IMR-90 (cell line): ENCODE measurements at regions not wholly inside any gene's neighbourhood (a gene's known extent, or its start where the extent isn't known, plus 50 kb on each side); places are given as distances from the start of the nearest gene placed in this dataset.

ENCODE experiments used
- ATAC-seq: fragments of 200-7000 bp; cut with Tn5 transposase; 2 replicates; pipeline ENCODE4 v1.9.1; 2020; ENCODE audit warnings: low read depth, mild to moderate bottlenecking, moderate library complexity
- BruUV-seq: library from RNA; stranded (reverse); fragments of 400-500 nt; replicated peaks from 2 replicates; lab custom pipeline; 2021; lab: Mats Ljungman, UMichigan
- CTCF ChIA-PET: fragments of 300-600 bp; formaldehyde crosslinking; extraction: SDS; loops from one replicate; lab custom pipeline; 2021; ENCODE audit warnings: antibody characterized with exemption; lab: Yijun Ruan, JAX
- POLR2A ChIA-PET: fragments of 300-600 bp; sonication (Branson Sonifier 250); formaldehyde crosslinking; loops from one replicate; lab custom pipeline; 2022; ENCODE audit warnings: antibody characterized with exemption; ENCODE audit not compliant: unreplicated experiment; lab: Charles Lee
- DNase-seq: peaks from one replicate; pipeline ENCODE4 v3.0.0; 2013
- H2AFZ ChIP-seq: replicated peaks from 2 replicates; pipeline ENCODE3; 2013; ENCODE audit warnings: low read length, mild to moderate bottlenecking; ENCODE audit not compliant: poor library complexity
- H2AK5ac ChIP-seq: 2 replicates; pipeline ENCODE4 v1.6.1; 2013; ENCODE audit warnings: low read depth, low read length, inconsistent platforms
- H2AK9ac ChIP-seq: replicated peaks from 2 replicates; pipeline ENCODE3; 2013; ENCODE audit warnings: mild to moderate bottlenecking, low read depth, low read length, moderate library complexity; ENCODE audit not compliant: poor library complexity
- H2BK120ac ChIP-seq: 2 replicates; pipeline ENCODE4 v1.6.1; 2013; ENCODE audit warnings: low read depth, low read length, inconsistent platforms
- H2BK15ac ChIP-seq: 3 replicates; pipeline ENCODE4 v1.6.1; 2013; ENCODE audit warnings: low read depth, low read length, inconsistent platforms
- H2BK20ac ChIP-seq: 2 replicates; pipeline ENCODE4 v1.6.1; 2013; ENCODE audit warnings: low read depth, mild to moderate bottlenecking, inconsistent platforms, low read length, moderate library complexity
- H2BK5ac ChIP-seq: 2 replicates; pipeline ENCODE4 v1.6.1; 2013; ENCODE audit warnings: mild to moderate bottlenecking, low read depth, low read length, inconsistent platforms; ENCODE audit not compliant: poor library complexity, severe bottlenecking
- H3K14ac ChIP-seq: replicated peaks from 2 replicates; pipeline ENCODE4 v1.6.1; 2013; ENCODE audit warnings: low read depth, low read length, inconsistent platforms
- H3K18ac ChIP-seq: 2 replicates; pipeline ENCODE4 v1.6.1; 2013; ENCODE audit warnings: low read depth, low read length, control low read depth
- H3K23ac ChIP-seq: 2 replicates; pipeline ENCODE4 v1.6.1; 2013; ENCODE audit warnings: low read depth, low read length, inconsistent platforms
- H3K27ac ChIP-seq: 2 replicates; pipeline ENCODE4 v1.5.1; 2013; ENCODE audit warnings: mild to moderate bottlenecking, control low read depth, low read length; ENCODE audit not compliant: insufficient read depth
- H3K27me3 ChIP-seq: 2 replicates; pipeline ENCODE4 v1.6.1; 2013; ENCODE audit warnings: low read length; ENCODE audit not compliant: control insufficient read depth, insufficient read depth
- H3K36me3 ChIP-seq: 2 replicates; pipeline ENCODE4 v1.6.1; 2013; ENCODE audit warnings: low read length, mixed read lengths; ENCODE audit not compliant: control insufficient read depth, insufficient read depth
- H3K4ac ChIP-seq: 2 replicates; pipeline ENCODE4 v1.6.1; 2013; ENCODE audit warnings: low read depth, low read length, inconsistent platforms
- H3K4me1 ChIP-seq: 2 replicates; pipeline ENCODE4 v1.6.1; 2013; ENCODE audit warnings: low read length, mixed read lengths; ENCODE audit not compliant: control insufficient read depth, insufficient read depth
- H3K4me2 ChIP-seq: 2 replicates; pipeline ENCODE4 v1.6.1; 2013; ENCODE audit warnings: low read depth, mild to moderate bottlenecking, control low read depth, low read length, moderate library complexity
- H3K4me3 ChIP-seq: 2 replicates; pipeline ENCODE4 v1.5.1; 2013; ENCODE audit warnings: low read depth, mild to moderate bottlenecking, control low read depth, low read length, moderate library complexity; ENCODE audit not compliant: insufficient read depth
- H3K56ac ChIP-seq: 2 replicates; pipeline ENCODE4 v1.6.1; 2013; ENCODE audit warnings: low read length, inconsistent platforms; ENCODE audit not compliant: insufficient read depth; ENCODE audit errors: extremely low read depth
- H3K79me1 ChIP-seq, 2 experiments: 2 replicates each; pipeline ENCODE4 v1.6.1; 2013; ENCODE audit warnings: low read length in 2 of 2, inconsistent platforms in 1 of 2, low read depth in 1 of 2
- H3K9ac ChIP-seq: 2 replicates; pipeline ENCODE4 v1.6.1; 2013; ENCODE audit warnings: low read depth, low read length, control low read depth
- H3K9me1 ChIP-seq: 2 replicates; pipeline ENCODE4 v1.6.1; 2013; ENCODE audit warnings: low read length, inconsistent platforms; ENCODE audit not compliant: insufficient read depth
- H3K9me3 ChIP-seq: 2 replicates; pipeline ENCODE4 v1.6.1; 2013; ENCODE audit warnings: low read length; ENCODE audit not compliant: control insufficient read depth, insufficient read depth
- H4K20me1 ChIP-seq: 2 replicates; pipeline ENCODE4 v1.6.1; 2013; ENCODE audit warnings: low read length, inconsistent platforms; ENCODE audit not compliant: insufficient read depth
- H4K5ac ChIP-seq: 2 replicates; pipeline ENCODE4 v1.6.1; 2013; ENCODE audit warnings: mild to moderate bottlenecking, low read depth, low read length, control low read depth
- H4K8ac ChIP-seq, 2 experiments: 2 replicates each; pipeline ENCODE4 v1.6.1; 2013; ENCODE audit warnings: low read depth in 2 of 2, low read length in 2 of 2, control low read depth in 1 of 2, inconsistent platforms in 1 of 2
- H4K91ac ChIP-seq: 2 replicates; pipeline ENCODE4 v1.6.1; 2013; ENCODE audit warnings: low read depth, low read length, inconsistent platforms; ENCODE audit not compliant: insufficient read depth
- BHLHE40 ChIP-seq: fragments of 150-350 bp; IDR thresholded peaks from 2 replicates; pipeline ENCODE4 v1.6.1; 2016; ENCODE audit warnings: mild to moderate bottlenecking, low read depth, low read length
- CEBPB ChIP-seq: IDR thresholded peaks from 2 replicates; pipeline ENCODE4 v1.6.1; 2012; ENCODE audit warnings: low read depth, low read length, improper control_type of control experiment
- CHD1 ChIP-seq: IDR thresholded peaks from 2 replicates; pipeline ENCODE4 v1.6.1; 2012; ENCODE audit warnings: low read depth, low read length, improper control_type of control experiment
- CTCF ChIP-seq: conservative IDR thresholded peaks from 2 replicates; pipeline ENCODE4 v1.5.1; 2012; ENCODE audit warnings: mild to moderate bottlenecking, low read depth, low read length, improper control_type of control experiment
- ELK1 ChIP-seq: fragments of 150-350 bp; IDR thresholded peaks from 2 replicates; pipeline ENCODE4 v1.6.1; 2016; ENCODE audit warnings: low read depth, mild to moderate bottlenecking, low read length, moderate library complexity, borderline replicate concordance
- FOS ChIP-seq: fragments of 150-350 bp; IDR thresholded peaks from 2 replicates; pipeline ENCODE4 v1.6.1; 2016; ENCODE audit warnings: low read depth, low read length
- MAFK ChIP-seq: IDR thresholded peaks from 2 replicates; pipeline ENCODE4 v1.6.1; 2012; ENCODE audit warnings: low read depth, low read length, improper control_type of control experiment
- MAZ ChIP-seq: IDR thresholded peaks from 2 replicates; pipeline ENCODE4 v1.6.1; 2012; ENCODE audit warnings: low read depth, mild to moderate bottlenecking, low read length, improper control_type of control experiment, moderate library complexity, borderline replicate concordance
- MXI1 ChIP-seq: IDR thresholded peaks from 2 replicates; pipeline ENCODE4 v1.6.1; 2012; ENCODE audit warnings: low read depth, mild to moderate bottlenecking, low read length, moderate library complexity, borderline replicate concordance
- NFE2L2 ChIP-seq: fragments of 150-350 bp; IDR thresholded peaks from 2 replicates; pipeline ENCODE4 v1.6.1; 2016; ENCODE audit warnings: low read depth, mild to moderate bottlenecking, low read length
- POLR2A ChIP-seq: IDR thresholded peaks from 2 replicates; pipeline ENCODE4 v1.6.1; 2012; ENCODE audit warnings: mild to moderate bottlenecking, low read depth, low read length
- RAD21 ChIP-seq: IDR thresholded peaks from 2 replicates; pipeline ENCODE4 v1.6.1; 2012; ENCODE audit warnings: low read length, improper control_type of control experiment
- RCOR1 ChIP-seq: IDR thresholded peaks from 2 replicates; pipeline ENCODE4 v1.6.1; 2012; ENCODE audit warnings: mild to moderate bottlenecking, low read length, improper control_type of control experiment; ENCODE audit not compliant: insufficient replicate concordance
- RFX5 ChIP-seq: IDR thresholded peaks from 2 replicates; pipeline ENCODE4 v1.8.0; 2012; ENCODE audit warnings: low read depth, mild to moderate bottlenecking, low read length, moderate library complexity
- SMC3 ChIP-seq: fragments of 150-350 bp; IDR thresholded peaks from 2 replicates; pipeline ENCODE4 v1.6.1; 2016; ENCODE audit warnings: low read depth, mild to moderate bottlenecking, antibody characterized with exemption, low read length, moderate library complexity
- USF2 ChIP-seq: fragments of 150-350 bp; IDR thresholded peaks from 2 replicates; pipeline ENCODE4 v1.6.1; 2017; ENCODE audit warnings: mild to moderate bottlenecking, antibody characterized with exemption, low read length, low read depth
- WGBS, 2 experiments: methylation state at CpG; one replicate each; pipeline versions ENCODE4 v1.1.5 to v1.1.7; 2013; ENCODE audit warnings: missing lambda C conversion rate in 2 of 2; ENCODE audit not compliant: insufficient read length in 1 of 2; ENCODE audit errors: extremely low coverage in 2 of 2; 5-methylcytosine and 5-hydroxymethylcytosine counted together
- dilution Hi-C: fragments of 300-500 bp; cut with HindIII; formaldehyde crosslinking; loops from one replicate; pipeline ENCODE4 v1.14.3; 2018; ENCODE audit warnings: low sequenced_read_pairs; ENCODE audit not compliant: unreplicated experiment
- in situ Hi-C: fragments of 300-500 bp; cut with MboI; formaldehyde crosslinking; loops from 3 replicates; pipeline ENCODE4 v1.14.3; 2019; ENCODE audit warnings: low sequenced_read_pairs, inconsistent platforms, mixed read lengths
- intact Hi-C: fragments of 100-400 bp; cut with micrococcal nuclease; formaldehyde crosslinking; loops from 2 replicates; pipeline ENCODE4 v1.10.0; 2022

- Histone ChIP-seq H4K8ac (no peak overlapping the region), H3K18ac (no peak overlapping the region), H2BK5ac (no peak overlapping the region), H3K4ac (no peak overlapping the region), H3K4me2 (no peak overlapping the region), H4K20me1 (no peaks in the 10 kb centered on the region), H3K27me3 (no peaks in the 10 kb centered on the region), H2BK120ac (no peak overlapping the region), H3K9ac (no peak overlapping the region), H2AK9ac (no peak overlapping the region), H3K9me3 (peaks cover 2% of the 10 kb centered on the region; the same call in 1 of the 2 replicates), H2AK5ac (no peak overlapping the region), H3K4me1 (no peaks in the 10 kb centered on the region), H2AFZ (no peak overlapping the region), H2BK20ac (no peak overlapping the region), H3K56ac (no peak overlapping the region), H3K9me1 (no peaks in the 10 kb centered on the region), H3K14ac (no peak overlapping the region), H4K5ac (no peak overlapping the region), H2BK15ac (no peak overlapping the region), H3K79me1 (no peaks in the 10 kb centered on the region), H3K23ac (no peak overlapping the region), H3K4me3 (no peak overlapping the region), H3K36me3 (no peaks in the 10 kb centered on the region), H3K27ac (no peak overlapping the region), H4K91ac (no peak overlapping the region)
- TF ChIP-seq USF2, result no peak
- TF ChIP-seq MAZ, result no peak
- TF ChIP-seq ELK1, result no peak
- no peak for TF ChIP-seq FOS
- TF ChIP-seq SMC3, result no peak
- TF ChIP-seq CHD1, result no peak
- no peak for TF ChIP-seq CTCF
- TF ChIP-seq BHLHE40, result no peak
- no peak for TF ChIP-seq CEBPB
- TF ChIP-seq POLR2A, result no peak
- no peak for TF ChIP-seq RFX5
- no peak for TF ChIP-seq NFE2L2
- no peak for TF ChIP-seq RAD21
- TF ChIP-seq MAFK, result no peak
- TF ChIP-seq RCOR1, result no peak
- TF ChIP-seq MXI1, result no peak
- WGBS, 2 experiments, result no CpG with 5 or more reads among the region's 1 CpG
- CTCF ChIA-PET, result no interaction called here
- POLR2A ChIA-PET, result no interaction called here
- no TSS peak for BruUV-seq
- ATAC-seq (no peak), DNase-seq (no peak)
- intact Hi-C loops (no loop called here), dilution Hi-C loops (no loop called here), in situ Hi-C loops (no loop called here)
Measured at GRCh38 chr4:125518281-125518680, 203.5 kb downstream of the FAT4 start.
